Tibial nerve (tissue), 4 donors: ENCODE measurements at regions not wholly inside any gene's neighbourhood (a gene's known extent, or its start where the extent isn't known, plus 50 kb on each side); places are given as distances from the start of the nearest gene placed in this dataset.

Experiments
- EP300 ChIP-seq, 2 donors: sonication (generic); formaldehyde crosslinking; IDR thresholded peaks; one replicate each; pipeline ENCODE4 v1.6.1; 2017; ENCODE audit warnings: antibody characterized with exemption in 2 of 2, mild to moderate bottlenecking in 1 of 2
- TF ChIP-seq, protein P1 (sequence below), 5 experiments: fragments of 200-600 bp in 3 of 5; fragments of 450-650 bp in 2 of 5; sonication (generic) in 3 of 5; IDR thresholded peaks; one replicate each; pipeline ENCODE4 v1.5.1; 2016 to 2019; ENCODE audit warnings: antibody characterized with exemption in 5 of 5, mild to moderate bottlenecking in 3 of 5, moderate library complexity in 2 of 5

DNA sequence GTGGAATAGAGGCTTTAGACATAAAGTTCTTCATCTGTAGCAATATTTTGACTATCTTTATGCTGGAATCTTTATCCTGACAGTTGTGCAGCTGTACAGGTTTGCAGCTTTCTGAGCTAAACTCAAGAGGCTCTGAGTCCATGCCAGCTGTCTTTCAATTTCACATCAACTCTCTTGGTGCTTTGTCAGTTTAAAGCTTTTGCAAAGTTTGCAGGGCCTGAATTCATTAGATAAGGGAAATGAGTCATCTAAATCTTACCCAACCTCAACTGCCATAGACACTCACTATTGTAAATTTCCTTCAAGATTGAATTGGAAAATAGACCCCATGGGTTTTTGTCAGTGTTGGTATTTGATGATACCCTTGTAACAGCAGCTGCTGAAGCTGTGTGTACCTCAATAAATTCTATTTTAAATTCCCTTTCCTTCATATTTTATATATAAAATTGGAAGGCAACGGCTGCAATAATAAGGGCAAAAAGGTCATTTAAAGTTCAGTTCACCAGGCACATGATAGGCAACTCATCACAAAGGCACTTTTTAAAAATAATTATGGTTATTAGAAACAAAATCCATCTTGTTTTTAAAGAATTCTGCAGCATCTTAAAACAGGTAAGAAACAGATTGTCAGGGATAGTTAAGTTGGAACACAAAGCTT, 169.9 kb upstream of the SLC39A10 start:
- TF ChIP-seq, protein P1, sequence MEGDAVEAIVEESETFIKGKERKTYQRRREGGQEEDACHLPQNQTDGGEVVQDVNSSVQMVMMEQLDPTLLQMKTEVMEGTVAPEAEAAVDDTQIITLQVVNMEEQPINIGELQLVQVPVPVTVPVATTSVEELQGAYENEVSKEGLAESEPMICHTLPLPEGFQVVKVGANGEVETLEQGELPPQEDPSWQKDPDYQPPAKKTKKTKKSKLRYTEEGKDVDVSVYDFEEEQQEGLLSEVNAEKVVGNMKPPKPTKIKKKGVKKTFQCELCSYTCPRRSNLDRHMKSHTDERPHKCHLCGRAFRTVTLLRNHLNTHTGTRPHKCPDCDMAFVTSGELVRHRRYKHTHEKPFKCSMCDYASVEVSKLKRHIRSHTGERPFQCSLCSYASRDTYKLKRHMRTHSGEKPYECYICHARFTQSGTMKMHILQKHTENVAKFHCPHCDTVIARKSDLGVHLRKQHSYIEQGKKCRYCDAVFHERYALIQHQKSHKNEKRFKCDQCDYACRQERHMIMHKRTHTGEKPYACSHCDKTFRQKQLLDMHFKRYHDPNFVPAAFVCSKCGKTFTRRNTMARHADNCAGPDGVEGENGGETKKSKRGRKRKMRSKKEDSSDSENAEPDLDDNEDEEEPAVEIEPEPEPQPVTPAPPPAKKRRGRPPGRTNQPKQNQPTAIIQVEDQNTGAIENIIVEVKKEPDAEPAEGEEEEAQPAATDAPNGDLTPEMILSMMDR (IDR thresholded peaks at IDR 0.05) = no peak
- no peak for TF ChIP-seq EP300 (IDR thresholded peaks at IDR 0.05)
